Osteoblast (primary cell): ENCODE measurements at regions not wholly inside any gene's neighbourhood (a gene's known extent, or its start where the extent isn't known, plus 50 kb on each side); places are given as distances from the start of the nearest gene placed in this dataset.

Experiments
- DNase-seq: peaks from one replicate; pipeline ENCODE4 v3.0.0; 2011; ENCODE audit warnings: low spot score, mixed read lengths; ENCODE audit not compliant: insufficient read length; ENCODE audit errors: missing footprints
- H2AFZ ChIP-seq: 2 replicates; pipeline ENCODE4 v1.6.0; 2011; ENCODE audit warnings: mild to moderate bottlenecking, low read length
- H3K27ac ChIP-seq: 2 replicates; pipeline ENCODE4 v1.5.1; 2011; ENCODE audit warnings: mild to moderate bottlenecking, low read depth, low read length, moderate library complexity
- H3K27me3 ChIP-seq: 2 replicates; pipeline ENCODE4 v1.6.0; 2012; ENCODE audit warnings: mild to moderate bottlenecking, control low read depth, inconsistent platforms, low read length, moderate library complexity; ENCODE audit not compliant: insufficient read depth
- H3K36me3 ChIP-seq: 2 replicates; pipeline ENCODE4 v1.5.1; 2011; ENCODE audit warnings: mild to moderate bottlenecking, low read length, control low read depth, moderate library complexity; ENCODE audit not compliant: insufficient read depth
- H3K4me1 ChIP-seq: 2 replicates; pipeline ENCODE4 v1.5.1; 2011; ENCODE audit warnings: mild to moderate bottlenecking, low read length, control low read depth, moderate library complexity; ENCODE audit not compliant: insufficient read depth
- H3K4me2 ChIP-seq: 2 replicates; pipeline ENCODE4 v1.6.0; 2011; ENCODE audit warnings: mild to moderate bottlenecking, low read length; ENCODE audit not compliant: insufficient read depth
- H3K4me3 ChIP-seq: fragments of 200-600 bp; sonication (generic); 3 replicates; pipeline ENCODE4 v1.5.1; 2012; ENCODE audit warnings: mild to moderate bottlenecking, low read length, inconsistent platforms; ENCODE audit not compliant: insufficient read depth
- H3K79me2 ChIP-seq: 2 replicates; pipeline ENCODE4 v1.6.0; 2012; ENCODE audit warnings: mild to moderate bottlenecking, low read length, control low read depth, inconsistent platforms; ENCODE audit not compliant: insufficient read depth
- H3K9me3 ChIP-seq: 2 replicates; pipeline ENCODE4 v1.5.1; 2011; ENCODE audit warnings: low read depth, low read length, control low read depth
- H4K20me1 ChIP-seq: 2 replicates; pipeline ENCODE4 v1.6.0; 2012; ENCODE audit warnings: mild to moderate bottlenecking, low read length, control low read depth; ENCODE audit not compliant: insufficient read depth
- CTCF ChIP-seq: IDR thresholded peaks from 2 replicates; pipeline ENCODE4 v1.5.1; 2011; ENCODE audit warnings: mild to moderate bottlenecking, low read depth, low read length, moderate library complexity; ENCODE audit errors: extremely low read depth

GRCh38 chr4:103499094-103499493 is 220.7 kb downstream of the TACR3 start:
- H3K36me3 ChIP-seq = no peaks in the 10 kb centered on the region
- peaks cover 4% of the 10 kb centered on the region for H3K4me1 ChIP-seq
- no peak for TF ChIP-seq CTCF
- H3K4me3 ChIP-seq = no peak overlapping the region
- no peak overlapping the region for H3K27ac ChIP-seq
- no peaks in the 10 kb centered on the region for H3K27me3 ChIP-seq
- H3K79me2 ChIP-seq = no peaks in the 10 kb centered on the region
- no peaks in the 10 kb centered on the region for H3K9me3 ChIP-seq
- no peak for DNase-seq
- H2AFZ ChIP-seq = no peak overlapping the region
- no peaks in the 10 kb centered on the region for H4K20me1 ChIP-seq
- H3K4me2 ChIP-seq = no peak overlapping the region

GRCh38 chr4:103498161-103499070 is 221.4 kb downstream of the TACR3 start:
- Histone ChIP-seq H3K36me3 (no peaks in the 10 kb centered on the region), H3K9me3 (no peaks in the 10 kb centered on the region), H4K20me1 (no peaks in the 10 kb centered on the region), H3K4me2 (no peak overlapping the region), H3K27ac (no peak overlapping the region), H3K79me2 (no peaks in the 10 kb centered on the region), H2AFZ (no peak overlapping the region), H3K4me1 (peaks cover 4% of the 10 kb centered on the region), H3K27me3 (no peaks in the 10 kb centered on the region), H3K4me3 (no peak overlapping the region)
- peak; percentile 43 for DNase-seq
- no peak for TF ChIP-seq CTCF

GRCh38 chr4:103497692-103498091 is 222.1 kb downstream of the TACR3 start:
- H4K20me1 ChIP-seq = no peaks in the 10 kb centered on the region
- no peak overlapping the region for H3K4me2 ChIP-seq
- no peaks in the 10 kb centered on the region for H3K79me2 ChIP-seq
- DNase-seq = no peak
- no peak overlapping the region for H3K4me3 ChIP-seq
- H2AFZ ChIP-seq = no peak overlapping the region
- no peak for TF ChIP-seq CTCF
- H3K27me3 ChIP-seq = no peaks in the 10 kb centered on the region
- H3K9me3 ChIP-seq = no peaks in the 10 kb centered on the region
- no peaks in the 10 kb centered on the region for H3K36me3 ChIP-seq
- H3K27ac ChIP-seq = no peak overlapping the region
- peaks cover 4% of the 10 kb centered on the region for H3K4me1 ChIP-seq

- Histone ChIP-seq H3K4me1 (peaks cover 4% of the 10 kb centered on the region), H3K4me2 (no peak overlapping the region), H3K4me3 (no peak overlapping the region), H3K27ac (no peak overlapping the region), H3K27me3 (no peaks in the 10 kb centered on the region), H2AFZ (no peak overlapping the region), H3K79me2 (no peaks in the 10 kb centered on the region), H3K9me3 (no peaks in the 10 kb centered on the region), H3K36me3 (no peaks in the 10 kb centered on the region), H4K20me1 (no peaks in the 10 kb centered on the region)
- no peak for DNase-seq
- no peak for TF ChIP-seq CTCF
These were observed 223.0 kb downstream of the TACR3 start for GRCh38 chr4:103496800-103497199.
